GM12872 (cell line): ENCODE measurements at regions not wholly inside any gene's neighbourhood (a gene's known extent, or its start where the extent isn't known, plus 50 kb on each side); places are given as distances from the start of the nearest gene placed in this dataset.

Experiments used
- CTCF ChIP-seq: IDR thresholded peaks from 3 replicates; pipeline ENCODE4 v1.5.1; 2011; ENCODE audit warnings: low read depth, mild to moderate bottlenecking, low read length, moderate library complexity; ENCODE audit not compliant: insufficient read depth

GRCh38 chr6:21808551-21809242, 215.1 kb downstream of the SOX4 start:
- TF ChIP-seq CTCF, result no peak

- TF ChIP-seq CTCF, result no peak
Measured at GRCh38 chr6:21811484-21811883, 217.9 kb downstream of the SOX4 start.

GRCh38 chr6:21816231-21816630, 222.7 kb downstream of the SOX4 start:
- TF ChIP-seq CTCF, result no peak

GRCh38 chr6:21820442-21820841, 226.9 kb downstream of the SOX4 start:
- no peak for TF ChIP-seq CTCF

- TF ChIP-seq CTCF, result no peak
Measured at GRCh38 chr6:21823371-21823770, 229.8 kb downstream of the SOX4 start.

GRCh38 chr6:21824431-21825177, 231.1 kb downstream of the SOX4 start:
- TF ChIP-seq CTCF, result no peak

GRCh38 chr6:21826023-21826422, 232.5 kb downstream of the SOX4 start:
- no peak for TF ChIP-seq CTCF
